BE2C (cell line): ENCODE measurements at regions not wholly inside any gene's neighbourhood (a gene's known extent, or its start where the extent isn't known, plus 50 kb on each side); places are given as distances from the start of the nearest gene placed in this dataset.
"Not testable (repeated sequence)": the region's sequence is repeated elsewhere in the genome, so short reads cannot be mapped to it uniquely, and the experiment has no call there.

Experiments
- DNase-seq: peaks from one replicate; pipeline ENCODE4 v3.0.0-alpha.2; 2020
- H3K27me3 ChIP-seq: fragments of 250-450 bp; sonication (Bioruptor Pico); 2 replicates; pipeline ENCODE4 v1.5.1; 2020; ENCODE audit warnings: mild to moderate bottlenecking
- H3K36me3 ChIP-seq: fragments of 250-450 bp; sonication (Bioruptor Pico); 2 replicates; pipeline ENCODE4 v1.5.1; 2020; ENCODE audit warnings: mild to moderate bottlenecking
- H3K4me1 ChIP-seq: fragments of 250-450 bp; sonication (Bioruptor Pico); 2 replicates; pipeline ENCODE4 v1.5.1; 2020
- H3K4me3 ChIP-seq: 2 replicates; pipeline ENCODE4 v1.5.1; 2011; ENCODE audit warnings: low read depth, low read length
- H3K9me3 ChIP-seq: fragments of 250-450 bp; sonication (Bioruptor Pico); 2 replicates; pipeline ENCODE4 v1.5.1; 2020
- TF ChIP-seq, protein P1 (sequence below): IDR thresholded peaks from 2 replicates; pipeline ENCODE4 v1.5.1; 2012; ENCODE audit warnings: mild to moderate bottlenecking, low read depth, low read length

DNA sequence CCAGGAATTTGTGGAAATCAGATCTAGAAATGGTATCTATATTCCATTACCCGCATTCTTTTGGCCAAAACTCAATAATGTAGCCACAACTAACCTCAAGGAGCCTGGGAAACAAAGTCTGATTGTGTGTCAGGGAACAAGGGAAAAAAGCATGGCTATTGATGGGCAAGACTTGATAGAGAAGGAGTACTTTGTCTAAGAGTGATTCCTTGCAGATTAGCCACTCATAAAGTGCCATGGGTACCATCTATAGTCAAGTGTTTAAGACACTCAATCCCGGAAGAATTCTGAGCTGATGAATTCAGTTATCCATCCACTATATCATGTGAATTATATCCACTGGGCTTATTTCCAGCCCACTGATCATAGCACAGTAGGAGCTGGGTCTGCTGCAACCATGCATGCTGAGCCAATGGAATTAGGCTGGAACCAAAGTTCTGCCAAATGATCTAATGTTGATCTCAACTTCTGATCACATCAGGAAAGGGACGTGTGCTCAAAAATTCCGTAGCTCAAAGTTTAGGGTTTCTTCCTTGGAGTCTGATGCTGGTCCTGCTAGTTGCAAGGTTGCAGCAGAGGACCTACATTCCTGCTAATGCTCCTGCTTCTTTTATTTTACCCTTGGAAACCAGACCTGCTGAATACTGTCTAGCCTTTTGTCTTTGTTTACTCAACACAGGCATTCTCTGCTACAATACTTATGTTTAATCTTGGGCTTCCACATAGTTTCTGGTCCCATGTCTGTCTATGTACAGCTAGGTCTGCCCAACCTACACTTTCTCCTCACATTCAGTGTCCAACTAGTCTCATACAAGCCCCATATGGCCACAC is 629.7 kb downstream of the IRS1 start:
- Histone ChIP-seq H3K27me3 (no peaks in the 10 kb centered on the region), H3K9me3 (no peaks in the 10 kb centered on the region), H3K36me3 (no peaks in the 10 kb centered on the region), H3K4me3 (no peak overlapping the region), H3K4me1 (no peaks in the 10 kb centered on the region)
- TF ChIP-seq, protein P1, sequence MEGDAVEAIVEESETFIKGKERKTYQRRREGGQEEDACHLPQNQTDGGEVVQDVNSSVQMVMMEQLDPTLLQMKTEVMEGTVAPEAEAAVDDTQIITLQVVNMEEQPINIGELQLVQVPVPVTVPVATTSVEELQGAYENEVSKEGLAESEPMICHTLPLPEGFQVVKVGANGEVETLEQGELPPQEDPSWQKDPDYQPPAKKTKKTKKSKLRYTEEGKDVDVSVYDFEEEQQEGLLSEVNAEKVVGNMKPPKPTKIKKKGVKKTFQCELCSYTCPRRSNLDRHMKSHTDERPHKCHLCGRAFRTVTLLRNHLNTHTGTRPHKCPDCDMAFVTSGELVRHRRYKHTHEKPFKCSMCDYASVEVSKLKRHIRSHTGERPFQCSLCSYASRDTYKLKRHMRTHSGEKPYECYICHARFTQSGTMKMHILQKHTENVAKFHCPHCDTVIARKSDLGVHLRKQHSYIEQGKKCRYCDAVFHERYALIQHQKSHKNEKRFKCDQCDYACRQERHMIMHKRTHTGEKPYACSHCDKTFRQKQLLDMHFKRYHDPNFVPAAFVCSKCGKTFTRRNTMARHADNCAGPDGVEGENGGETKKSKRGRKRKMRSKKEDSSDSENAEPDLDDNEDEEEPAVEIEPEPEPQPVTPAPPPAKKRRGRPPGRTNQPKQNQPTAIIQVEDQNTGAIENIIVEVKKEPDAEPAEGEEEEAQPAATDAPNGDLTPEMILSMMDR = no peak
- DNase-seq = no peak

DNA sequence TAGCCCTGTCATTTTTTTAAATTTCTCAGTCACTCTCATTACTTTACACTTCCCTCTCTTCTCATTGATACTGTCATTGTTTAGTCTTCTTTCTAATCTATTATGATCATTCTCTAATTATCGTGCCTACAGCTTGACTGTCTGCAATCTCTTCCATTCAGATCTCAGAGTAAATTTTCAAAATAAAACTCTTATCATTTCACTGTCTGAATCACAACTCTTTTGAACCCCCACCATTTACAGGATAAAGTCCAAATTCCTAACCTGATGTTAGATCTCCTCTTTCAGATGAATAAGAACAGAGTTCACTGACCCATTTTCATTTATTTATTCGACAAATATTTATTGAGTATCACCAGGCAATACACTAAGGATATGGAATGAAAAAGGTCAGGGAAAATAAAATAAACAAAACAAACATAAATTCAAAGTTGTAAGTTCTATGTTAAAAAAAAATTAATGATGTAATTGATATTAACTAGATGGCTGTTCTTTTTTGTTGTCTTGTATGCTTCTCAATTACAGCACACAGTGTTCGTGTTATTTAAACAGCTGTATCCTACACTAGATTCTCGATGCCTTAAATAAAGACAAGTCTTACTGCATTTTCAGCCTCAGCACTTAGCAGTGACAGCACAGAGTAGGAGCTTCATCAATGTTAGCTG is 631.0 kb downstream of the IRS1 start:
- Histone ChIP-seq H3K36me3 (no peaks in the 10 kb centered on the region), H3K4me3 (no peak overlapping the region), H3K9me3 (no peaks in the 10 kb centered on the region), H3K27me3 (no peaks in the 10 kb centered on the region), H3K4me1 (no peaks in the 10 kb centered on the region)
- DNase-seq = no peak
- TF ChIP-seq, protein P1 = no peak

DNA sequence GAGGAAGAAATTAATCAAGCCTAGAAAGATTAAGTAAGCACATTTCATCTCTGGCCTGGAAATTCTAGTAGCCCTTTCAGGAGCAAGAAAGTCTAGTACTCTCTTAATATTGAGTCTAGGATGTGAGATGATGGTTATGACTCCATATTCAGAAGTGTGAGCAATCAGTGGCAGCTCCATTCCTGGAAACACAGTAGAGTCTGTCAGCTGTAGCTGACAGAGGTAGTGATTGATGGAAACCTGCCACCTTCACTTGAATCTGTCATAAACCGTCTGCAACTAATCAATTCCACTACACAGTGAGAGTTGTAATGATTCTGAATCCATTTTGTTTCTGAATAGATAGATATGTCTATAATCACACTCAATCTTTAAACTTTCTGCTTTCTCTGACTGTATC is 635.1 kb downstream of the IRS1 start:
- TF ChIP-seq, protein P1 = no peak
- no peaks in the 10 kb centered on the region for H3K4me1 ChIP-seq
- DNase-seq = no peak

DNA sequence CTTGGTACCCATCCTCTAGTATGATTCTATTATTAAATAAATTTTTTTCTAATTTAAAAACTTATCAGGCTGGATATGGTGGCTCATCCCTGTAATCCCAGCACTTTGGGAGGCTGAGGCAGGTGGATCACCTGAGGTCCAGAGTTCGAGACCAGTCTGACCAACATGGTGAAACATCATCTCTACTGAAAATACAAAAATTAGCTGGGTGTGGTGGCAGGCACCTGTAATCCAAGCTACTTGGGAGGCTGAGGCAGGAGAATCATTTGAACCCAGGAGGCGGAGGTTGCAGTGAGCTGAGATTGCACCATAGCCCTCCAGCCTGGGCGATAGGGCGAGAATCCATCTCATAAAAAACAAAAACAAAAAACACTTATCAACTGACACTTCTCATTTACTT is 639.0 kb downstream of the IRS1 start:
- not testable (repeated sequence) for H3K36me3 ChIP-seq, DNase-seq, H3K4me1 ChIP-seq, H3K27me3 ChIP-seq, H3K9me3 ChIP-seq, H3K4me3 ChIP-seq

More for the DNA sequence above, 635.1 kb downstream of the IRS1 start:
- Histone ChIP-seq H3K27me3 (no peaks in the 10 kb centered on the region), H3K36me3 (no peaks in the 10 kb centered on the region), H3K4me3 (no peak overlapping the region), H3K9me3 (no peaks in the 10 kb centered on the region)

DNA sequence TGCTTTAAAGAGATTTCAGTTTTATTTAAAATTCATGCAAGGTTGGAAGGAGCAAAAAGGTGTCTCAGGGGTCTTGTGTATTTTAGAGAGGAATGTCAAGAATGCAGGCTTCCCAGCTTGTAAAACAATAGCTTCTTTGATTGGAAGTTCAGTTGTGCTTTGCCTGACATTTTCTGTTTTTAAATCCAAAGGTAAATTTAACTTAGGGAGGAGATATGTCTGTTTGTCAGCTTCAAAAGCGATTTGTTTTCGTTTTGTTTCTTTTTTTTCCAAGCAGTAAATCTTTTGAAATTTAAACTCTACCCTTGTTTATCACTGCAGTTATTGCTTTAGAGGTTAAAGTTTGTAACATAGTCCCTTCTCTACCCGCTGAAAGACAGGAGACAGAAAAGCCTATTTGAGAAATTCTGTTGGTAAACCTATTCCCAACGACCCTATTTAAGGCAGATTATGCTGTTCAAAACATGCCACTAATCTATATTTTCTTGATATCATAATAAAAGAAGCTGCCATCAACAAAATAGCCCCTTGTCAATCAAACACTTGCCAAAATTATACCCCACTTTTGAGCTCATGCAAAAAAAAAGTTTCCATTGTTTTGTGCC is 639.6 kb downstream of the IRS1 start:
- Histone ChIP-seq H3K4me3 (no peak overlapping the region), H3K9me3 (no peaks in the 10 kb centered on the region), H3K36me3 (no peaks in the 10 kb centered on the region), H3K27me3 (no peaks in the 10 kb centered on the region), H3K4me1 (no peaks in the 10 kb centered on the region)
- DNase-seq = no peak
- TF ChIP-seq, protein P1 = no peak

DNA sequence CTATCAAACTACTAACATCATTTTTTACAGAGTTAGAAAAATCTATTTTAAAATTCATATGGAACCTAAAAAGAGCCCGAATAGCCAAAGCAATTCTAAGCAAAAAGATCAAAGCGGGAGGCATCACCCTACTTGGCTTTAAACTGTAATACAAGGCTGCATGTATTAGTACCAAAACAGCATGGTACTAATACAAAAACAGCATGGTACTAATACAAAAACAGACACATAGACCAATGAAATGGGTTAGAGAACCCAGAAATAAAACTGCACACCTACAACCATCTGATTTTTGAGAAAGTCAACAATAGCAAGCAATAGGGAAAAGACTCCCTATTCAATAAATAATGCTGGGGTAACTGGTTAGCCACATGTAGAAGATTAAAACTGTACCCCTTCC is 640.7 kb downstream of the IRS1 start:
- no peaks in the 10 kb centered on the region for H3K36me3 ChIP-seq
- H3K4me1 ChIP-seq = no peaks in the 10 kb centered on the region
- no peak for DNase-seq
- H3K4me3 ChIP-seq = no peak overlapping the region
- TF ChIP-seq, protein P1 = no peak
- no peaks in the 10 kb centered on the region for H3K9me3 ChIP-seq
- H3K27me3 ChIP-seq = no peaks in the 10 kb centered on the region
